ENCODE measurements at regions not wholly inside any gene's neighbourhood (a gene's known extent, or its start where the extent isn't known, plus 50 kb on each side); places are given as distances from the start of the nearest gene placed in this dataset.

- no peak for DNase-seq
- no peaks in the 10 kb centered on the region for H3K27me3 ChIP-seq
- intact Hi-C loops (cut with DNase I): no loop called here
- H3K27ac ChIP-seq: no peak overlapping the region
- no peaks in the 10 kb centered on the region for H3K36me3 ChIP-seq (replicated peaks in 1 of 2)
- H3K4me1 ChIP-seq (replicated peaks in 1 of 2): peaks cover 0 to 4% of the 10 kb centered on the region in 2 donors
- H3K4me3 ChIP-seq: no peak overlapping the region
- no peaks in the 10 kb centered on the region for H3K9me3 ChIP-seq (replicated peaks in 1 of 3)
- WGBS, 4 donors: 6 to 28% (median 11%) methylated on average over 2 of the region's 2 CpGs
- TF ChIP-seq CTCF (IDR thresholded peaks at IDR 0.05): no peak
- no peak for TF ChIP-seq POLR2A (IDR thresholded peaks at IDR 0.05)
Measured at GRCh38 chr11:111089759-111090158, 155.8 kb upstream of the POU2AF2 start.

GRCh38 chr11:111088847-111089355 lies 156.6 kb upstream of the POU2AF2 start:
- intact Hi-C loops (cut with DNase I): no loop called here
- WGBS, 4 donors: 37 to 60% (median 42%) methylated on average over 2 of the region's 2 CpGs
- H3K4me3 ChIP-seq: no peak overlapping the region
- peaks cover 0 to 4% of the 10 kb centered on the region in 2 donors for H3K4me1 ChIP-seq (replicated peaks in 1 of 2)
- TF ChIP-seq CTCF (IDR thresholded peaks at IDR 0.05) (no peak), POLR2A (IDR thresholded peaks at IDR 0.05) (no peak)
- H3K27ac ChIP-seq: no peak overlapping the region
- H3K27me3 ChIP-seq: no peaks in the 10 kb centered on the region
- no peaks in the 10 kb centered on the region for H3K36me3 ChIP-seq (replicated peaks in 1 of 2)
- H3K9me3 ChIP-seq (replicated peaks in 1 of 3): no peaks in the 10 kb centered on the region
- no peak for DNase-seq

- Histone ChIP-seq H3K9me3 (replicated peaks in 1 of 3) (no peaks in the 10 kb centered on the region), H3K27me3 (no peaks in the 10 kb centered on the region), H3K4me3 (no peak overlapping the region), H3K27ac (no peak overlapping the region), H3K4me1 (replicated peaks in 1 of 2) (peaks cover 0 to 4% of the 10 kb centered on the region in 2 donors), H3K36me3 (replicated peaks in 1 of 2) (no peaks in the 10 kb centered on the region)
- TF ChIP-seq CTCF (IDR thresholded peaks at IDR 0.05): no peak
- TF ChIP-seq POLR2A (IDR thresholded peaks at IDR 0.05): no peak
- intact Hi-C loops (cut with DNase I): no loop called here
- DNase-seq: no peak
- 66 to 82% (median 74%) methylated on average over 5 of the region's 5 CpGs for WGBS, 4 donors
Measured at GRCh38 chr11:111086058-111086457, 159.5 kb upstream of the POU2AF2 start.

GRCh38 chr11:111082664-111083063 lies 162.9 kb upstream of the POU2AF2 start:
- intact Hi-C loops (cut with DNase I): no loop called here
- WGBS, 4 donors: 84 to 86% (median 84%) methylated on average over 5 of the region's 5 CpGs
- DNase-seq: no peak
- TF ChIP-seq CTCF (IDR thresholded peaks at IDR 0.05) (no peak), POLR2A (IDR thresholded peaks at IDR 0.05) (no peak)
- H3K4me1 ChIP-seq (replicated peaks in 1 of 2): no peaks in the 10 kb centered on the region
- H3K9me3 ChIP-seq (replicated peaks in 1 of 3): no peaks in the 10 kb centered on the region
- H3K27ac ChIP-seq: no peak overlapping the region
- no peaks in the 10 kb centered on the region for H3K27me3 ChIP-seq
- no peaks in the 10 kb centered on the region for H3K36me3 ChIP-seq (replicated peaks in 1 of 2)
- no peak overlapping the region for H3K4me3 ChIP-seq
